ENCODE measurements at regions not wholly inside any gene's neighbourhood (a gene's known extent, or its start where the extent isn't known, plus 50 kb on each side); places are given as distances from the start of the nearest gene placed in this dataset.
"Not testable (repeated sequence)": the region's sequence is repeated elsewhere in the genome, so short reads cannot be mapped to it uniquely, and the experiment has no call there.

DNA sequence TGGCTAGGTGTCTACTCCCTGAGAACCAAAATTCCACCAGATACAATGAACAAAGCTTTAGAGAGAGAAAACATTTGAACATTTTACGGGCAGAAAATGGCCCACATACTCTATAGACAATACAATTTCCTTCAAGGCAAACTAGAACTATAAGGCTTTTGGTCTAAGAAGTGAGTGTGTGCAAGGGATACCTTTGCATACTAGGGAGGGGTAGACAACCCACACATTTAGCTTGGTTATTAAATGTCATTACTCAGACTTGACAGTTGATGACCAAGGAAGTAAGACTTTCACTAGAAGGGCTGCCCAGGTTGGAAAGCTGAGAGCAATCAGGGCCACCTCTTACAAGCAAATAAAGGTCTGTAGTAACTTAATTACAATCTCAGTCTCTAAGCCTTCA is 64.0 kb upstream of the PLEKHM1 start:
- not testable (repeated sequence) for DNase-seq

DNA sequence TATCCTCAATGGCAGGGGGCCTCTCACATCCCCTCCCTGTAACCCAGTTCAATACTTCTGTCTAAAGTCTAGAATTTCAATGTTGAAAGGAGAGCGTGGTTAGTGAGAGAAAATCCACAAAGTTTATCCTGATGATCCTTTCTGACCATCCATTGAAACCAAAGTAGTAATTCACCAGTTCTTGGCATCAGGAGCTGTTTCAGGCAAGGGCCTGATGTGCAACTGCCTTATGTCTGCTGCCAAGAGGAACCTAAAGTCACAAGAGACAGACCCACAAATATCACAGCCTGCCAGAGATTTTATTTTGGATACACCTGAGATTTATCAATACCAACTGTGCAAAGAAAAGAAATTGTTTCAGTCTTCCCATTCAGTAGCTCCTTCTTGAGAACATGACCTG is 68.3 kb upstream of the PLEKHM1 start:
- not testable (repeated sequence) for DNase-seq

DNA sequence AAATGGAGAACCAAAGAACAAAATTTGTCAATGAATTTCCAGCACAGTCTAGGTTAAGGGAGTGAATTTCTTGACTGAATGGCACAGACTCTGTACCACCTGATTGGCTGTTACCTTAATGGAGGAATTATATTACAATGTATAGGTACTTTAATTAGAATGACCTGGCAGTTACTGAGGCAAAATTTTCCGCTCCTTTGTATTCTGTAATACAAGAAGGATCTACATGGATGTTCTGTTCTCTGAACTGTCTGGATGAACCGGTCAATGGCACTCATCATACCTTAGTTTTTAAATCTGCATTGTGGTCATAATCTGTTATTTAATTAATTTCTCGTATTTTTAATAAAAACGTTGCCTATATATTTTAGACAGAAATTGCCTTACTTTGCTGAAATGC is 72.3 kb upstream of the PLEKHM1 start:
- not testable (repeated sequence) for DNase-seq

DNA sequence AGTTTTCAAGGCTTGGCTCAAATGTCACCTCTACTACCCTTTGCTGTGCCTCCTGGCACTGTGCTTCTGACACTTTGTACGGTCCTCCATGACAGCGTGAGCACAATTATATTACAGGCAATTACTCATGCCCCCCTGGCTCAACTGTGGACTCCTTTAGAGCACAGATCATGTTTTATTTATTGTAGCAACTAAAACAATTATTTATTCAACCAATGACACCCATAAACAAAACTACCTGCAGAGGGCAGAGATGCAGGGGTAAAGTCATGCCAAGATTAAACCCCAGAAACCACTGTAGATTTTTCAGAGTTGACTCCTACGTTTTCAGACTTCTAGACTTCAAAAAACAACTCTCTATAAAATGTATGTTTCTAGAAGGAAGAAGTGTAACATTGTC is 72.8 kb upstream of the PLEKHM1 start:
- not testable (repeated sequence) for DNase-seq

DNA sequence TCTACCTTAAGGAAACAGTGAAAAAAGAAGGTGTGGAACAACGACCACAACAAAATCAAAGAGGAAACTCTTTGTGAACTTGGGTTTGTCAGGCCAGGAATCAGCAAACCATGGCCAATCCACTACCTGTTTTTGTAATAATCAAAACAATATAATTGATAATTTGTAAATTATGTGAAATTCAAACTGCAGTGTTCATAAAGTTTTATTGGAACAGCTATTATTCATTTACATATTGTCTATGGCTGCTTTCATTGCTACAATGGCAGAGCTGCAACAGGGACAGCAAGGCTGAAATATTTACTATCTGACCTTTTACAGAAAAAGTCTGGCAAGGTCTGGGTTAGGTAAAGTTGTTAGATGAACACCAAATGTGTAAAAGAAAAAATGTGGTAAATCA is 77.8 kb upstream of the PLEKHM1 start:
- not testable (repeated sequence) for DNase-seq

GRCh38 chr17:45573326-45573725 is 82.8 kb upstream of the PLEKHM1 start:
- DNase-seq, result not testable (repeated sequence)

- no peak for DNase-seq
Observed at GRCh38 chr17:45573924-45574770, 83.6 kb upstream of the PLEKHM1 start.

- no peak for DNase-seq
Observed at GRCh38 chr17:45575126-45575885, 84.8 kb upstream of the PLEKHM1 start.

GRCh38 chr17:45576527-45577307 is 86.2 kb upstream of the PLEKHM1 start:
- DNase-seq, result not testable (repeated sequence)

- no peak for DNase-seq
Observed at GRCh38 chr17:45577571-45578279, 87.2 kb upstream of the PLEKHM1 start.

GRCh38 chr17:45578516-45579455 is 88.3 kb upstream of the PLEKHM1 start:
- DNase-seq, result no peak

DNA sequence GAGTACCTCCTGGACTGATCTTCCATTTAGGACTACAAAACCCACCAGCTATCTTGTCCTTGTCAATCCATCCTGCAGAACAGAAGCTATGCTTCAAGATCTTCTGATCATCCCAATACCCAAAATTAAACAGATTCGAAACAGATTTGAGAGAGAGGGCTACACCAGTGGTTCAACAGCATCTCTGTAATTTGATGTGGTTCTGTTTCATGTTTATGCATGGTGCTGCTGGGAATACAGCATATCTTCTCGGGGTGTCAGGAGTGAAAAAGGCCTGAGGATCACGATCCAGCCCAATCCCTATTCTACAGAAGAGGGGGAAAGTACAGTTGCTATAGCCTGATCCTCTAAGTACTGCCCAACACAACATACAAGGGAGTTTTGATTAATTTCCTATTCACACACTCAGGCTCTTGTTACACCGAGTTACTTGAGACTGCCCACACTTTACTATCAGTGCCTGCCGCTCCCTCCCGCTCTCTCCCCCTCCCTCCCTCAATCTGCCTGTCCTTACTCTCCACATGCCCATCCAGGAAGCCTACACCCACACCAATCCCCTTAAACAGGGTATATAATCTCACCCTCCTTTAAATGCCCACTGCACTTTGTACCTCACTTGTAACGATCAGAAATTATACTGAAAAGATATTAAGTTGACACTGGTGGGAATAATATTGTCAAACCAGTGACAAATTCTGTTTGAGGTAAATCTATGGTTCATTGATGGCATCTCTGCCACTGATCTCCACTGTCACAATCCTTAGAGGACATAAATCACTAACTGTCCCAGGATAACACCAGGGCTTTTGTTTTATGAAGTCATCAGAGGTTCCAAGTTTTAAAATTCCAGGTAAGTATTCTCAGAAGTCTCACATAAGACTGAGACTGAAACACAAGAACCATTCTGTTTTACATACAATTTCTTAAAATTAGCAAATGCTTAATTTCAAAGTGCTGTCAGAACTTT is 89.3 kb upstream of the PLEKHM1 start:
- no peak for DNase-seq

- DNase-seq, result no peak
Observed at GRCh38 chr17:45580924-45581323, 90.4 kb upstream of the PLEKHM1 start.

GRCh38 chr17:45581860-45582259 is 91.3 kb upstream of the PLEKHM1 start:
- DNase-seq, result no peak

GRCh38 chr17:45584092-45585036 is 93.8 kb upstream of the PLEKHM1 start:
- DNase-seq, result no peak

DNA sequence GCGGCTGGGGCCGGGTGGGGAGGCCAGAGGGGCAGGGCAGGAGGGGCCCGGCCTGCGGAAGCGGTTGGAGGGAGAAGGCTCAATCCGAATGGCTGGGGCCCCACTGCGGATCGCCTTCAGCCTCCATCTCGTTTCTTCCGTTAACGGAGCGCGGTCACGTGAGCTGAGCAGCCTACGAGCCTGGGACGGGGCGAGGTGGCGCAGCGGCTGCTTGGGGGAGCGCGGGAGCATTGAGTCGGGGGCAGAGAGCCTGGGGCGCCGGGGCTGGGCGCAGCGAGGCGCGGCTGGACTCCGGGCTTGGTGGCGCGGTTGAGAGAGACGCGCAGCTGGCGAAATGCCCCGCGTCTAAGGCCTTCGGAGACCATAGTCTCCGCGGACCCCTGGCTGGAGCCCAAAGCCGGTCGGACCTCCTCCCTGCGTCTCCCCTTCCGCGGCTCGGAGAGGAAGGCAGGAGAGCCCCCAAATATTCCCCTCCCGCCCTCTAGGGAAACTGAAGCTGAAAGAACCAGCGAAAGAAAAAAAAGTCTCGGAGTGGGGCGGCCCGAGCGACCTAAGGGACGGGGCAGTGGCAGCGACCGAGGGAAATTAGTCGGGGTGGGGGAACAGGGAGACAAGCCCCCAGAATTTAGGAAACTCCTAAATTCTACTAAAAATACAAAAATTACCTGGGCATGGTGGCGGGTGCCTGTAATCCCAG is 94.7 kb upstream of the PLEKHM1 start:
- DNase-seq, result not testable (repeated sequence)

- not testable (repeated sequence) for DNase-seq
Observed at GRCh38 chr17:45585794-45586650, 95.5 kb upstream of the PLEKHM1 start.

DNA sequence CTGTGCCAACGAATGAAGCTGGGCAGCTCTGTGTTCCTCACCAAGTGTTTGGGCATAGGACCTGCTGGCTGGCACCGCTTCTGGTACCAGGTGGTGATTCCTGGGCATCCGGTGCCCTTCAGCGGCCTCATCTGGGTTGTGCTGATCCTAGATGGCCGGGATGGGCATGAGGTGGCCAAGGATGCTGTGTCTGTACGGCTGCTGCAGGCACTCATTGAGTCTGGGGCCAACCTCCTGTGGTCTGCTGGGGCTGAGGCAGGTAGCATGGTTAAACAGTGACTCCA is 96.1 kb upstream of the PLEKHM1 start:
- not testable (repeated sequence) for DNase-seq
